ENCODE measurements at regions not wholly inside any gene's neighbourhood (a gene's known extent, or its start where the extent isn't known, plus 50 kb on each side); places are given as distances from the start of the nearest gene placed in this dataset.

- H3K4me1 ChIP-seq = no peaks in the 10 kb centered on the region
- no peak for TF ChIP-seq CTCF (IDR thresholded peaks at IDR 0.05)
- intact Hi-C loops (cut with DNase I) = no loop called here
- no peaks in the 10 kb centered on the region for H3K9me3 ChIP-seq
- 70 to 100% (median 82%) methylated on average over 1 of the region's 1 CpG for WGBS, 3 donors
- no peak overlapping the region for H3K4me3 ChIP-seq
- H3K36me3 ChIP-seq (ENCODE audit: insufficient read depth in 1 of 2, low read depth in 1 of 2) = no peaks in the 10 kb centered on the region
- no peak for DNase-seq
- no peaks in the 10 kb centered on the region for H3K27me3 ChIP-seq (ENCODE audit: insufficient read depth in 3 of 3, low read length in 2 of 3)
- ATAC-seq = no peak
- H3K27ac ChIP-seq = no peak overlapping the region
Measured at GRCh38 chr6:105929626-105930025, 156.5 kb upstream of the PRDM1 start.

- intact Hi-C loops (cut with DNase I) = no loop called here
- ATAC-seq = no peak
- Histone ChIP-seq H3K4me3 (no peak overlapping the region), H3K4me1 (no peaks in the 10 kb centered on the region), H3K36me3 (ENCODE audit: insufficient read depth in 1 of 2, low read depth in 1 of 2) (no peaks in the 10 kb centered on the region), H3K27me3 (ENCODE audit: insufficient read depth in 3 of 3, low read length in 2 of 3) (no peaks in the 10 kb centered on the region), H3K27ac (no peak overlapping the region), H3K9me3 (no peaks in the 10 kb centered on the region)
- DNase-seq = no peak
- TF ChIP-seq CTCF (IDR thresholded peaks at IDR 0.05) = no peak
- WGBS, 3 donors = 57 to 69% (median 67%) methylated on average over 1 of the region's 1 CpG
Measured at GRCh38 chr6:105926318-105926717, 159.8 kb upstream of the PRDM1 start.

GRCh38 chr6:105925706-105926105, 160.4 kb upstream of the PRDM1 start:
- 92 to 95% (median 93%) methylated on average over 3 of the region's 3 CpGs for WGBS, 3 donors
- no peak for DNase-seq

GRCh38 chr6:105921781-105922180, 164.4 kb upstream of the PRDM1 start:
- no peak for TF ChIP-seq CTCF (IDR thresholded peaks at IDR 0.05)
- intact Hi-C loops (cut with DNase I) = no loop called here
- ATAC-seq = no peak
- DNase-seq = no peak
- Histone ChIP-seq H3K36me3 (ENCODE audit: insufficient read depth in 1 of 2, low read depth in 1 of 2) (no peaks in the 10 kb centered on the region), H3K27ac (no peak overlapping the region), H3K9me3 (no peaks in the 10 kb centered on the region), H3K27me3 (ENCODE audit: insufficient read depth in 3 of 3, low read length in 2 of 3) (no peaks in the 10 kb centered on the region), H3K4me1 (no peaks in the 10 kb centered on the region), H3K4me3 (no peak overlapping the region)
- 62 to 77% (median 66%) methylated on average over 3 of the region's 3 CpGs for WGBS, 3 donors

More at GRCh38 chr6:105925706-105926105, 160.4 kb upstream of the PRDM1 start:
- Histone ChIP-seq H3K27ac (no peak overlapping the region), H3K4me3 (no peak overlapping the region), H3K9me3 (no peaks in the 10 kb centered on the region), H3K27me3 (ENCODE audit: insufficient read depth in 3 of 3, low read length in 2 of 3) (no peaks in the 10 kb centered on the region), H3K36me3 (ENCODE audit: insufficient read depth in 1 of 2, low read depth in 1 of 2) (no peaks in the 10 kb centered on the region), H3K4me1 (no peaks in the 10 kb centered on the region)
- ATAC-seq = no peak
- no peak for TF ChIP-seq CTCF (IDR thresholded peaks at IDR 0.05)
- intact Hi-C loops (cut with DNase I) = no loop called here

GRCh38 chr6:105920071-105920470, 166.1 kb upstream of the PRDM1 start:
- no peak for DNase-seq
- H3K4me1 ChIP-seq = no peaks in the 10 kb centered on the region
- ATAC-seq = no peak
- no peak overlapping the region for H3K4me3 ChIP-seq
- no peaks in the 10 kb centered on the region for H3K36me3 ChIP-seq (ENCODE audit: insufficient read depth in 1 of 2, low read depth in 1 of 2)
- 93 to 96% (median 96%) methylated on average over 2 of the region's 2 CpGs for WGBS, 3 donors
- H3K27me3 ChIP-seq (ENCODE audit: insufficient read depth in 3 of 3, low read length in 2 of 3) = no peaks in the 10 kb centered on the region
- intact Hi-C loops (cut with DNase I) = no loop called here
- no peak for TF ChIP-seq CTCF (IDR thresholded peaks at IDR 0.05)
- no peak overlapping the region for H3K27ac ChIP-seq
- no peaks in the 10 kb centered on the region for H3K9me3 ChIP-seq

Data from psoas muscle (tissue), 7 donors.